IMR-90 (cell line): ENCODE measurements at regions not wholly inside any gene's neighbourhood (a gene's known extent, or its start where the extent isn't known, plus 50 kb on each side); places are given as distances from the start of the nearest gene placed in this dataset.

Experiments
- ATAC-seq: fragments of 200-7000 bp; cut with Tn5 transposase; 2 replicates; pipeline ENCODE4 v1.9.1; 2020; ENCODE audit warnings: low read depth, mild to moderate bottlenecking, moderate library complexity
- BruUV-seq: library from RNA; stranded (reverse); fragments of 400-500 nt; replicated peaks from 2 replicates; lab custom pipeline; 2021; lab: Mats Ljungman, UMichigan
- CTCF ChIA-PET: fragments of 300-600 bp; formaldehyde crosslinking; extraction: SDS; loops from one replicate; lab custom pipeline; 2021; ENCODE audit warnings: antibody characterized with exemption; lab: Yijun Ruan, JAX
- POLR2A ChIA-PET: fragments of 300-600 bp; sonication (Branson Sonifier 250); formaldehyde crosslinking; loops from one replicate; lab custom pipeline; 2022; ENCODE audit warnings: antibody characterized with exemption; ENCODE audit not compliant: unreplicated experiment; lab: Charles Lee
- DNase-seq: peaks from one replicate; pipeline ENCODE4 v3.0.0; 2013
- H2AFZ ChIP-seq: replicated peaks from 2 replicates; pipeline ENCODE3; 2013; ENCODE audit warnings: low read length, mild to moderate bottlenecking; ENCODE audit not compliant: poor library complexity
- H2AK5ac ChIP-seq: 2 replicates; pipeline ENCODE4 v1.6.1; 2013; ENCODE audit warnings: low read depth, low read length, inconsistent platforms
- H2AK9ac ChIP-seq: replicated peaks from 2 replicates; pipeline ENCODE3; 2013; ENCODE audit warnings: mild to moderate bottlenecking, low read depth, low read length, moderate library complexity; ENCODE audit not compliant: poor library complexity
- H2BK120ac ChIP-seq: 2 replicates; pipeline ENCODE4 v1.6.1; 2013; ENCODE audit warnings: low read depth, low read length, inconsistent platforms
- H2BK15ac ChIP-seq: 3 replicates; pipeline ENCODE4 v1.6.1; 2013; ENCODE audit warnings: low read depth, low read length, inconsistent platforms
- H2BK20ac ChIP-seq: 2 replicates; pipeline ENCODE4 v1.6.1; 2013; ENCODE audit warnings: low read depth, mild to moderate bottlenecking, inconsistent platforms, low read length, moderate library complexity
- H2BK5ac ChIP-seq: 2 replicates; pipeline ENCODE4 v1.6.1; 2013; ENCODE audit warnings: mild to moderate bottlenecking, low read depth, low read length, inconsistent platforms; ENCODE audit not compliant: poor library complexity, severe bottlenecking
- H3K14ac ChIP-seq: replicated peaks from 2 replicates; pipeline ENCODE4 v1.6.1; 2013; ENCODE audit warnings: low read depth, low read length, inconsistent platforms
- H3K18ac ChIP-seq: 2 replicates; pipeline ENCODE4 v1.6.1; 2013; ENCODE audit warnings: low read depth, low read length, control low read depth
- H3K23ac ChIP-seq: 2 replicates; pipeline ENCODE4 v1.6.1; 2013; ENCODE audit warnings: low read depth, low read length, inconsistent platforms
- H3K27ac ChIP-seq: 2 replicates; pipeline ENCODE4 v1.5.1; 2013; ENCODE audit warnings: mild to moderate bottlenecking, control low read depth, low read length; ENCODE audit not compliant: insufficient read depth
- H3K27me3 ChIP-seq: 2 replicates; pipeline ENCODE4 v1.6.1; 2013; ENCODE audit warnings: low read length; ENCODE audit not compliant: control insufficient read depth, insufficient read depth
- H3K36me3 ChIP-seq: 2 replicates; pipeline ENCODE4 v1.6.1; 2013; ENCODE audit warnings: low read length, mixed read lengths; ENCODE audit not compliant: control insufficient read depth, insufficient read depth
- H3K4ac ChIP-seq: 2 replicates; pipeline ENCODE4 v1.6.1; 2013; ENCODE audit warnings: low read depth, low read length, inconsistent platforms
- H3K4me1 ChIP-seq: 2 replicates; pipeline ENCODE4 v1.6.1; 2013; ENCODE audit warnings: low read length, mixed read lengths; ENCODE audit not compliant: control insufficient read depth, insufficient read depth
- H3K4me2 ChIP-seq: 2 replicates; pipeline ENCODE4 v1.6.1; 2013; ENCODE audit warnings: low read depth, mild to moderate bottlenecking, control low read depth, low read length, moderate library complexity
- H3K4me3 ChIP-seq: 2 replicates; pipeline ENCODE4 v1.5.1; 2013; ENCODE audit warnings: low read depth, mild to moderate bottlenecking, control low read depth, low read length, moderate library complexity; ENCODE audit not compliant: insufficient read depth
- H3K56ac ChIP-seq: 2 replicates; pipeline ENCODE4 v1.6.1; 2013; ENCODE audit warnings: low read length, inconsistent platforms; ENCODE audit not compliant: insufficient read depth; ENCODE audit errors: extremely low read depth
- H3K79me1 ChIP-seq, 2 experiments: 2 replicates each; pipeline ENCODE4 v1.6.1; 2013; ENCODE audit warnings: low read length in 2 of 2, inconsistent platforms in 1 of 2, low read depth in 1 of 2
- H3K9ac ChIP-seq: 2 replicates; pipeline ENCODE4 v1.6.1; 2013; ENCODE audit warnings: low read depth, low read length, control low read depth
- H3K9me1 ChIP-seq: 2 replicates; pipeline ENCODE4 v1.6.1; 2013; ENCODE audit warnings: low read length, inconsistent platforms; ENCODE audit not compliant: insufficient read depth
- H3K9me3 ChIP-seq: 2 replicates; pipeline ENCODE4 v1.6.1; 2013; ENCODE audit warnings: low read length; ENCODE audit not compliant: control insufficient read depth, insufficient read depth
- H4K20me1 ChIP-seq: 2 replicates; pipeline ENCODE4 v1.6.1; 2013; ENCODE audit warnings: low read length, inconsistent platforms; ENCODE audit not compliant: insufficient read depth
- H4K5ac ChIP-seq: 2 replicates; pipeline ENCODE4 v1.6.1; 2013; ENCODE audit warnings: mild to moderate bottlenecking, low read depth, low read length, control low read depth
- H4K8ac ChIP-seq, 2 experiments: 2 replicates each; pipeline ENCODE4 v1.6.1; 2013; ENCODE audit warnings: low read depth in 2 of 2, low read length in 2 of 2, control low read depth in 1 of 2, inconsistent platforms in 1 of 2
- H4K91ac ChIP-seq: 2 replicates; pipeline ENCODE4 v1.6.1; 2013; ENCODE audit warnings: low read depth, low read length, inconsistent platforms; ENCODE audit not compliant: insufficient read depth
- BHLHE40 ChIP-seq: fragments of 150-350 bp; IDR thresholded peaks from 2 replicates; pipeline ENCODE4 v1.6.1; 2016; ENCODE audit warnings: mild to moderate bottlenecking, low read depth, low read length
- CEBPB ChIP-seq: IDR thresholded peaks from 2 replicates; pipeline ENCODE4 v1.6.1; 2012; ENCODE audit warnings: low read depth, low read length, improper control_type of control experiment
- CHD1 ChIP-seq: IDR thresholded peaks from 2 replicates; pipeline ENCODE4 v1.6.1; 2012; ENCODE audit warnings: low read depth, low read length, improper control_type of control experiment
- ELK1 ChIP-seq: fragments of 150-350 bp; IDR thresholded peaks from 2 replicates; pipeline ENCODE4 v1.6.1; 2016; ENCODE audit warnings: low read depth, mild to moderate bottlenecking, low read length, moderate library complexity, borderline replicate concordance
- FOS ChIP-seq: fragments of 150-350 bp; IDR thresholded peaks from 2 replicates; pipeline ENCODE4 v1.6.1; 2016; ENCODE audit warnings: low read depth, low read length
- MAFK ChIP-seq: IDR thresholded peaks from 2 replicates; pipeline ENCODE4 v1.6.1; 2012; ENCODE audit warnings: low read depth, low read length, improper control_type of control experiment
- MAZ ChIP-seq: IDR thresholded peaks from 2 replicates; pipeline ENCODE4 v1.6.1; 2012; ENCODE audit warnings: low read depth, mild to moderate bottlenecking, low read length, improper control_type of control experiment, moderate library complexity, borderline replicate concordance
- MXI1 ChIP-seq: IDR thresholded peaks from 2 replicates; pipeline ENCODE4 v1.6.1; 2012; ENCODE audit warnings: low read depth, mild to moderate bottlenecking, low read length, moderate library complexity, borderline replicate concordance
- NFE2L2 ChIP-seq: fragments of 150-350 bp; IDR thresholded peaks from 2 replicates; pipeline ENCODE4 v1.6.1; 2016; ENCODE audit warnings: low read depth, mild to moderate bottlenecking, low read length
- POLR2A ChIP-seq: IDR thresholded peaks from 2 replicates; pipeline ENCODE4 v1.6.1; 2012; ENCODE audit warnings: mild to moderate bottlenecking, low read depth, low read length
- RCOR1 ChIP-seq: IDR thresholded peaks from 2 replicates; pipeline ENCODE4 v1.6.1; 2012; ENCODE audit warnings: mild to moderate bottlenecking, low read length, improper control_type of control experiment; ENCODE audit not compliant: insufficient replicate concordance
- SMC3 ChIP-seq: fragments of 150-350 bp; IDR thresholded peaks from 2 replicates; pipeline ENCODE4 v1.6.1; 2016; ENCODE audit warnings: low read depth, mild to moderate bottlenecking, antibody characterized with exemption, low read length, moderate library complexity
- USF2 ChIP-seq: fragments of 150-350 bp; IDR thresholded peaks from 2 replicates; pipeline ENCODE4 v1.6.1; 2017; ENCODE audit warnings: mild to moderate bottlenecking, antibody characterized with exemption, low read length, low read depth
- WGBS, 2 experiments: methylation state at CpG; one replicate each; pipeline versions ENCODE4 v1.1.5 to v1.1.7; 2013; ENCODE audit warnings: missing lambda C conversion rate in 2 of 2; ENCODE audit not compliant: insufficient read length in 1 of 2; ENCODE audit errors: extremely low coverage in 2 of 2; 5-methylcytosine and 5-hydroxymethylcytosine counted together
- dilution Hi-C: fragments of 300-500 bp; cut with HindIII; formaldehyde crosslinking; loops from one replicate; pipeline ENCODE4 v1.14.3; 2018; ENCODE audit warnings: low sequenced_read_pairs; ENCODE audit not compliant: unreplicated experiment
- in situ Hi-C: fragments of 300-500 bp; cut with MboI; formaldehyde crosslinking; loops from 3 replicates; pipeline ENCODE4 v1.14.3; 2019; ENCODE audit warnings: low sequenced_read_pairs, inconsistent platforms, mixed read lengths
- intact Hi-C: fragments of 100-400 bp; cut with micrococcal nuclease; formaldehyde crosslinking; loops from 2 replicates; pipeline ENCODE4 v1.10.0; 2022

- Histone ChIP-seq H3K27ac (no peak overlapping the region), H3K9me1 (0 out of 2 replicates have a peak, but pooled peaks cover 3% of the 10 kb centered on the region), H2BK15ac (peak overlapping the region; percentile 85; the same call in 1 of the 3 replicates), H2BK5ac (no peak overlapping the region), H2BK20ac (0 out of 2 replicates have a peak overlapping the region, but pooled peaks have one; percentile 46), H4K91ac (no peak overlapping the region), H3K9ac (no peak overlapping the region), H4K8ac (peak overlapping the region in 1 of 2 experiments; percentile 89; a peak in 1 of 4 replicates), H3K36me3 (no peaks in the 10 kb centered on the region; the same call in 1 of the 2 replicates), H2BK120ac (no peak overlapping the region), H3K4me2 (no peak overlapping the region), H3K4ac (peak overlapping the region; percentile 69; the same call in 1 of the 2 replicates), H3K14ac (0 out of 2 replicates have a peak overlapping the region, but pooled peaks have one; percentile 1), H3K56ac (no peak overlapping the region), H3K9me3 (peaks cover 12% of the 10 kb centered on the region), H2AFZ (no peak overlapping the region), H2AK5ac (no peak overlapping the region), H2AK9ac (no peak overlapping the region), H3K18ac (0 out of 2 replicates have a peak overlapping the region, but pooled peaks have one; percentile 26), H4K20me1 (no peaks in the 10 kb centered on the region), H3K23ac (no peak overlapping the region), H3K27me3 (no peaks in the 10 kb centered on the region), H3K4me1 (peaks cover 8% of the 10 kb centered on the region; the same call in 1 of the 2 replicates), H4K5ac (peak overlapping the region; percentile 77; the same call in 1 of the 2 replicates), H3K79me1 (no peaks in the 10 kb centered on the region), H3K4me3 (no peak overlapping the region)
- WGBS, 2 experiments = 98% methylated on average over 5 of the region's 7 CpGs; no CpG with 5 or more reads in 1 of the 2 experiments
- DNase-seq (no peak), ATAC-seq (no peak)
- TF ChIP-seq ELK1 (no peak), MAZ (no peak), NFE2L2 (no peak), CEBPB (no peak), MXI1 (no peak), FOS (no peak), RCOR1 (no peak), USF2 (no peak), MAFK (no peak), SMC3 (no peak), POLR2A (no peak), CHD1 (no peak), BHLHE40 (no peak)
- ChIA-PET POLR2A (no interaction called here), CTCF (no interaction called here)
- dilution Hi-C loops = no loop called here
- BruUV-seq = no TSS peak
- in situ Hi-C loops = no loop called here
- intact Hi-C loops = no loop called here
Observed at GRCh38 chr2:217268978-217269377, 409.1 kb upstream of the TNP1 start.
